GM18867 (cell line): ENCODE measurements at regions not wholly inside any gene's neighbourhood (a gene's known extent, or its start where the extent isn't known, plus 50 kb on each side); places are given as distances from the start of the nearest gene placed in this dataset.

Experiments used
- ATAC-seq: cut with Tn5 transposase; IDR thresholded peaks from one replicate; pipeline ENCODE4 v1.9.1; 2021; ENCODE audit warnings: mild to moderate bottlenecking, moderate library complexity; ENCODE audit not compliant: unreplicated experiment

GRCh38 chr5:53211799-53212198, 102.2 kb upstream of the MOCS2 start:
- no peak for ATAC-seq

- ATAC-seq: peak; percentile 51
Observed at GRCh38 chr5:53219174-53219573, 109.6 kb upstream of the MOCS2 start.

DNA sequence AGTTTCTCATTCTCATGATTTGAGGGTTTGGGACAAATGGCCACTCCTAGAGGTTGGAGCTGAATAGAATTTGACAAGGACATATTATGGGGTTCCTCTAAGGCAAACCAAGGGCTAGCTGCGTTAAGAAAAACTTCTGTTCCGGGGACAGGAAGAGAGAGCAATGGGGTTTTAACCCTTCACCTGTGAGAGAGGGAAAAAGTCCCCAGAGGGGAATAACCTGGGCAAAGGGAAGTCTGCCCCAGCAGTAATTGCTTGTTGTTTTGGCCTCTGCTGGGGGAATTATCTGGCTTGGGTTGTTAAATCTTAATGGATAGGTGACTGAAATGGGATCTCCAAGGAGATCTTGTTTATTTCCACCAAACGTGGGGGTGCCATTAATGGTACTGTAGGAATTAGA, 110.1 kb upstream of the MOCS2 start:
- ATAC-seq: no peak

DNA sequence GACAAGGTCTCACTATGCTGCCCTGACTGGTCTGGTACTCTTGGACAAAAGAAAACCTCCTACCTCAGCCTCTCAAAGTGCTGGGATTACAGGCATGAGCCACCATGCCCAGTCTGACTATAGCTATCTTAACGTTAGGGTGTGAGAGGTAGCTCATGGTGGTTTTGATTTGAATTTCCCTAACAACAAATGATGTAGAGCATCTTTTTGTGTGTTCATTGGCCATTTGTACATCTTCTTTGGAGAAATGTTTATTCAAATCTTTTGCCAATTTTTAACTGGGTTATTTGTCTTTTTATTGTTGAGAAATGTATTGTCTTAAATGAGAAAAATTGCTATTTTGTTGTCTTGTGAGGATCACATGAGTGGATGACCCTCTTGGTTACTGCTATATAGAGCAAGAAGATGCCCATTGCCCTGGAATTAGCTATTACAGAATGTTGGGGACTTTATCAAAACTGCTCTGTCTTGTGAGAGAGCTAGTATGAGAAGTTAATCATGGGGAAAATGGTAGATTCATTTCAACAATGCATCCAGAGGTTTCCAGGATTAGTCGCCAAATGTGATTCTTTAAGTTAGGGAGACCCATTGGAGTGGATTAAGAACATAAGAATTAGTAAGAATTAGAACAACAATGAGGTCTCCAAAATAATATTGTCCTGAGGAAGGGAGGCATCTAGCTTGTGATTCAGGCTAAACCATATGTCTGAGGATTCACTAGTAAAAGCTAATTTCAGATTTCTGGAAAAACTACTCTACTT, 124.3 kb upstream of the MOCS2 start:
- no peak for ATAC-seq

- ATAC-seq: no peak
Observed at GRCh38 chr5:53236683-53237082, 127.1 kb upstream of the MOCS2 start.

DNA sequence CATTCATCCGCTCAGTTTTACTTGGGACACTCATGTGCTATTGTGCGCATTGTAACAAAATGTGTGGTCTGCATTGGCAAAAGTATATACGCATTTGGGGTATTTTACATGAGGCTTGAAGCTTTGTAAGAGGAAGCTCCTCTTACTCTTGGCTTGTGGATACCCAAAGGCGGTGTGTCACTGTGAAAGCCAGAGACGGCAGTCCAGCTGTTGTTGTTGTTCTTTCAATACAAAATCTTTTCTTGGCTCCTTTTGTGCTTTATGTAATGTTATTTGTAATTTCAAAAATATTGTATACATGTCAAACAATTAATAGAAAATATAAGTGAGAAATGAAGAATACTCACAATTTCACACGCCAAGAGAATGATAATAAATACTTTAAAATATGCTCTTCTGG, 128.3 kb upstream of the MOCS2 start:
- ATAC-seq: no peak

- ATAC-seq: no peak
Observed at GRCh38 chr5:53239301-53239990, 129.9 kb upstream of the MOCS2 start.

DNA sequence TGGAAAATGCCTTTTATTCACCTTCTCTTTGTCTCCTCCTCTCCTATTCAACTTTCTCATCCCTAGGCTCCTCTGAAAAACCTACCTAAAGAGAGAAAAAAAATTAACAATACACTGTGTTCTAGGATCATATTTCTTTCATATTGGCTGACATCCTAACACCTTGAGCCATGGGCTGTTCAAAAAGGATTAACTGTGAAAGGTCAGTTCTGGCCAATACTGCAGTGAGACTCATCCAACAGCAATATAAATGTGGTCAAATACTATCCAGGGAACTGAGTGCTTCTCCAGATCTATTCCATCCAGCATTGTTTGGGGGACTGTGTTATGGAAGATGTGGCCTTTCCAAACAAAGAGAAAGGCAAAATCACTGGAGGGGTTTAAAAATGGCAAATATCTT, 131.1 kb upstream of the MOCS2 start:
- ATAC-seq: no peak

GRCh38 chr5:53241572-53241971, 132.0 kb upstream of the MOCS2 start:
- ATAC-seq: no peak

GRCh38 chr5:53243403-53243802, 133.8 kb upstream of the MOCS2 start:
- no peak for ATAC-seq

DNA sequence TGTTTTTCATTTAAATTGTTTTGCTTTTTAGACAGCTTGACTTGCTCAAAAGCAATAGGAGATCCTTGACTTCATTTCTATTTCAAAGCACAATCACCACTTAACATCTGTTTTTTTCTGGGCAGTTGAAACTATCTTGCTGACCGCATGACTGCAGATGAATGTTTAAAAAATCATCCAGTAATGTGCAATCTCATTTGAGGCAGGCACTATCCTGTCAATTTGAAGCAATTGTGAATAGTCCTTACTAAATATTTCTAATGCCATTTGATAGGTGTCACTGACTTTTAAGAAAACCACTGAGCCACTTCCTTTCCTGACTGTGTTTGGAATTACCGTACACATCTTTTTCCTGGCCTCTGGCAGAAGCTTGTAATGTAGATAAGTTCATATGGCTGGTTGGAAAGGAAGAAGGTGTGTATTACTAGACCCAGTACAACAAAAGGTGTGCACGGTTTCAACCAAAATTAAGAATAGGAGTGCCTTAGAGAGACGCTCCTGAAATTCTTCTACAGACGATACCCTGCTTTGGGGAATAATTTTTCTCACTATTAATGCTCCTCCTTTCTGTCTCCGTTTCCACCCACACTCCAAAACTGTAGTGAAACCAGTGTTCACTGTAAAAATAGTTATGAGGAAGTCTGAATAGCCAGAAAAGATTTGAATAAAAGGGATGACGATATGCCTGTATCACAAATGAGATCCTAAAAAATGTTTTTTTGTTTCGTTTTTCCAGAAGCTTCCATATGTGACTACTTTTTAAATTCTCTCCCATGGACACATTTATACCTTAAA, 136.7 kb upstream of the MOCS2 start:
- ATAC-seq: no peak

DNA sequence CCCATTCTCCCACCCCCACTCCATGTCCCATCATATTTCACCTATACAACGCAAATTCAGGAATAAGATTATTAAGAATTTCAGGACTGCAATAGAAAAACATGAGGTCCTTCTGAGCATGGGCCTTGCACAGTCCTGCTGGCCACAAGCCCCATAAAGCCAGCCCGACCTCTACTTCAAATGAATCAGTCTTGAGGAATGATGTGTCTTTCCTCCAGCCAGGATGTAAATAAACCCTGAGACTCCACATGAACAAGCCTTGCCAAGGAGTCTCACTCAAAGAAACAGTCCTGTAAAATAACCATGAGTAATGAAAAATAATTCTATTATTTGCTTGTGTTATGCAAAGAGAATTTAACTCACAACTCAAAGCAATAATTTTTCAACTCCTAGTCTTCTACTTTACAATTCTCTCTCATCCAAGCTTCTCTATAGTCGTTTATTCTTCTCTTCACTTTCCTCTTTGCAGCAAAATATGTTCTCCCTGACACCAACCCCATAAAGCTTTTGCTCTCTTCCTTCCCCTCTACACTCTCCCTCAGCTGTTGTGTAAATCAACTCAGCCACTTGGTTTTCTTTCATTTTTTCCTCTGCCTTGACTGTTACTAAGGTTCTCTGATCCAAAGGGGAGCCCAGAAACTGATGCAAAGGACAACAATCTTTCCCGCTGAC, 140.1 kb upstream of the MOCS2 start:
- ATAC-seq: no peak

- ATAC-seq: no peak
Observed at GRCh38 chr5:53250201-53250550, 140.6 kb upstream of the MOCS2 start.

- no peak for ATAC-seq
Observed at GRCh38 chr5:53253421-53253871, 143.9 kb upstream of the MOCS2 start.

DNA sequence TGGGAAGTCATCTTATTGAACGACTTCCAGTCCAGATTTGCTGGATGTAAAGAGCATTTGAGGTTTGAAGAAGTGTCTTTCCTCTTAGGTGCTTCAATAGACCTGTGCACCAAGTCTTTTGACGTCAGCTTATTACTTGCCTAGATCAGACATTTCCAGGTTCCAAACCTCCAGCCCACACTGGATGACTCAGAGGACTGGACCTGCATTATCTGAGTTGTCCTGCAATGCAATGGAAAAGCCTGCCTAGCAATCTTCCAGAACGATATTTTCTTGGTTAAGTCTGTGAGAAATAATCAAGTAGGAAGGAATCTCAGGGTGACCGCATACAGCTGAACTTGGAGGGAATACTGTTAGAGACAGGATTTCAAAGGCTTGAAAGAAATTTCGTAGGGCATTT, 147.2 kb upstream of the MOCS2 start:
- ATAC-seq: no peak

- ATAC-seq: no peak
Observed at GRCh38 chr5:53257806-53258373, 148.3 kb upstream of the MOCS2 start.

DNA sequence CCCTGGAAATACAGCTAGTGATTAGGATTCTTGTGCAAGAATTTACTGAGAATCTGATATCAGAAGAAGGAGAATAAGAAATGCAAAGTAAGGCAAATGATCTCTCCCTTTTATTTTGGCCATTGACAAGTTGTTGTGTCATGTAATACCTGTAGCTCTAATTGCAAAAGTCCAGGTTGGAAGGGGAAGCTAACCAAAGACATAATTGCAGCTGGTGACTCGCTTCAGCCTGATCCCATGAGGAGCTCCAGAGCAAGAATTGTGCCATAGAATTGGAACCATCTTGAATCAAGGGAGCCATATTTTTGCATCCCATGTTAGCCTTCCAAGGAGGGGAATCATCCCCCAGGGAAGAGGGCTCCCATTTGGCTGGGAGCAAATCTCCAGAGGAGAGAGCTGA, 149.6 kb upstream of the MOCS2 start:
- no peak for ATAC-seq

- no peak for ATAC-seq
Observed at GRCh38 chr5:53260446-53260845, 150.9 kb upstream of the MOCS2 start.

- ATAC-seq: no peak
Observed at GRCh38 chr5:53261245-53261644, 151.7 kb upstream of the MOCS2 start.

GRCh38 chr5:53262348-53262970, 152.9 kb upstream of the MOCS2 start:
- no peak for ATAC-seq
